Memory B cell (primary cell): ENCODE measurements at regions not wholly inside any gene's neighbourhood (a gene's known extent, or its start where the extent isn't known, plus 50 kb on each side); places are given as distances from the start of the nearest gene placed in this dataset.

ENCODE experiments used
- ATAC-seq: fragments of 150-1000 bp; cut with Tn5 transposase; 2 replicates; pipeline ENCODE4 v1.10.0; 2021; ENCODE audit warnings: low read depth, mild to moderate bottlenecking, moderate library complexity
- DNase-seq, 2 donors: peaks; one replicate each; pipeline ENCODE4 v3.0.0; 2022; ENCODE audit warnings: low spot score in 2 of 2
- H3K27ac Mint-ChIP-seq: one replicate; pipeline ENCODE4 v1.8.0; 2022; ENCODE audit warnings: mild to moderate bottlenecking, moderate library complexity, mixed read lengths
- H3K27me3 Mint-ChIP-seq: one replicate; pipeline ENCODE4 v1.8.0; 2022; ENCODE audit warnings: mixed read lengths
- H3K36me3 Mint-ChIP-seq: one replicate; pipeline ENCODE4 v1.8.0; 2022; ENCODE audit warnings: mild to moderate bottlenecking, mixed read lengths
- H3K4me1 Mint-ChIP-seq: one replicate; pipeline ENCODE4 v1.8.0; 2022; ENCODE audit warnings: mixed read lengths
- H3K4me3 Mint-ChIP-seq: one replicate; pipeline ENCODE4 v1.8.0; 2022; ENCODE audit warnings: mild to moderate bottlenecking, moderate library complexity, mixed read lengths
- H3K9me3 Mint-ChIP-seq: one replicate; pipeline ENCODE4 v1.8.0; 2022; ENCODE audit warnings: mixed read lengths

DNA sequence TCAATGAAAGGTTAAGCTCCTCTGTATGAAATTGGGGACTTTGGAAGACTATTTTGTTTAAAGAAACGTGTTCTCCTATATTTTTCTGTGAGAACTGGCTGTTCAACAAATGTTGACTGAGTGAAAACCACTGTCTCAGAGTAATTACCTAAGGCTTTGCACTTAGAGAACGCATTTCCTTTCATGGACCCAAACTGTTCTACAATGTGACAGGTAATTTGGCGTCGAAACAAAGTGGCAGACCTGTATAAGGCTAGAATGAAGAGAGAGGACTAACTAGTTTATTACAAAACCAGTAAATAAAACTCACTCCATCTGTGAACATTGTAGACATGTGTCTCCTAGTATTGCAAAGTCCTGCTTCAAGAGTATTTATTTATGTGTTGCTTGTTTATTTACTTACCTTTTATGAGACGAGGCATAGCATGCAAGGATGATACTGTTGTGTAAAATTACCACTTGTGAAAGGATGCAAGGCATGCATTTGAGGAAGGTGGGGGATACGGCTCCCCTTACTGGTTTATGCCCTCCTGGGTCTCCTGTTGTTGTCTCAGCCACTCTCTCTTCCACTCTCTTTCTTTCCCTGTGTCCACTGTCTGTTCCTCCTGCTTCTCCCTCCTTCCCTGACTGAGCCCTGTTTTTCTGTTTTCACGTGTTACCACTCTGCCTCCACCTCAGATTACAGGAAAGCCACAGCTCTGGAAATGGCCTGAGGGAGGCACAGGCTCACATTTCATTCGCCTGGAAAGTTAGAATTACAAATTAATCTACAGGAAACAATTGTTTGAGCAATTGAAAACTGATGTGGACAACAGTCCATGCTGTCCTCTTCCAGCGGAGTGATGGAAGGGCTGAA, 444.0 kb upstream of the ZNF608 start:
- no peak for DNase-seq
- Mint-ChIP-seq H3K27me3 (no peaks in the 10 kb centered on the region), H3K36me3 (no peaks in the 10 kb centered on the region), H3K4me3 (no peak overlapping the region), H3K4me1 (peaks cover 12% of the 10 kb centered on the region), H3K27ac (no peak overlapping the region), H3K9me3 (no peaks in the 10 kb centered on the region)
- no peak for ATAC-seq

DNA sequence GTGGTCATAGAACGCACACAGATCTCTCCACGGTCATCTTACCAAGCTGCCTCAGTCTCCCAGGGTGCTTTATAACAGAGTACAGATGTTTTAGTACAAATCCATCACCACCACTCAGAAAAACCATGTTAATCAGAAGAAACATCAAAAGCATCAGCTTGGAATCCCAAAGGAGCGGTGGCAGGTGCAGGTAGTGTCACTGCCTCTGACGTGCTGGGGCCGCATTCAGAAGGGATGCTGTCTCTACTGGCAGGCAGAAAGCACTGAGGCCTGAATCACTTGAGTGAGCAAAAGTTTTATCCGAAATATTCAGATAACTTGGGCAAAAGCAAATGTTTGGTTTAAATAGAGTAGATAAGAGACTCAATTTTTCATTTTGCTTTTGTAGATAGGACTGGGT, 448.4 kb upstream of the ZNF608 start:
- no peaks in the 10 kb centered on the region for H3K9me3 Mint-ChIP-seq
- H3K36me3 Mint-ChIP-seq = no peaks in the 10 kb centered on the region
- no peak overlapping the region for H3K27ac Mint-ChIP-seq
- no peaks in the 10 kb centered on the region for H3K27me3 Mint-ChIP-seq
- H3K4me1 Mint-ChIP-seq = peaks cover 8% of the 10 kb centered on the region
- ATAC-seq (no peak), DNase-seq (no peak)
- H3K4me3 Mint-ChIP-seq = no peak overlapping the region

DNA sequence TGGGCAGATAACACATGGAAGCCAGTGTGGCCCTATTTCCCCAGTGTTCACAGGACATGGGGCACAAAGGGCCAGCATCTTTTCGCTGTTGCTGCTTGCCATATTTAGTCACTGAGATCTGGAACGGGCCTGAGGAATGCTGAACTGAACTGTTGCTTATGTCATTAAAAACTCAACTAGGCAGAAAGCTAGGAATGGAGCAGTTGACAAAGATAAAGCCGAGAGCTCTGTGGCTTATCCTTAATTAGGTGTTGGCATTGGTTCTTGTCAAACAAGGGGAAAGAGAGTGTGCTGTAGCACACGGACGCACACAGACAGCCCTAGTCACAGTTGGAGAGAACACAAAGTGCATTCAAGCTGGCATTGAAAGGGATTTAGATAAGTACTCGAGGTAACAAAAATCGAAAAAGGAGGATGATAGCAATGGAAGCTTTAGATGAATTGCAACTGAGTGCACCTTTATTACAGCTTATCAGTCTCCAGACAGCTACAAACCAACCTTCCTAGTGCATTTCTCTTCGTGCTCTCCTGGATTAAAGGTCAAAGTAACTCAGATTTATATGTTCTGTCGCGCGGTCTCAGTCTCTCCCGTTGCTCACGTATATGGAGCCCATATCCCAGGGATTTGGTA, 450.2 kb upstream of the ZNF608 start:
- ATAC-seq = no peak

DNA sequence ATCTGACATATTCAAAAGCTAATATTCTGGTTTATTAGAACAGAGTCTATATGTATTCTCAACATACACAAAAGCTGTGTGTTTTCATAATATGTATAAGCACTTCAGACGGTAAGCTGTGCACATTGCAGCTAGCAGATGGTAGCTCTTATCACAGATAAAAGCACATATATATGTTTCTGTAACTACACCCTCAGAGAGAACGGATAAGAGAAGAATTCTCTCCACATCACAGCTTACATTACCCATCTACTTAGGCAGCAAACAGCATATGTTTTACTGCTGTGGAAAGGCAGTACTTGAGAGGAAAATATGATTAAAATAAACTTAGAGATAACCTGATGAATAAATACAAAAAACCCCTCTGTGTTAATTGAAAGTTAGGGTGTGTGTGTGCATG, 450.9 kb upstream of the ZNF608 start:
- H3K9me3 Mint-ChIP-seq = no peaks in the 10 kb centered on the region
- DNase-seq = no peak
- H3K27me3 Mint-ChIP-seq = no peaks in the 10 kb centered on the region
- ATAC-seq = no peak
- H3K36me3 Mint-ChIP-seq = no peaks in the 10 kb centered on the region
- H3K4me1 Mint-ChIP-seq = peaks cover 6% of the 10 kb centered on the region
- H3K4me3 Mint-ChIP-seq = no peak overlapping the region
- no peak overlapping the region for H3K27ac Mint-ChIP-seq

More for the DNA sequence above, 450.2 kb upstream of the ZNF608 start:
- Mint-ChIP-seq H3K9me3 (no peaks in the 10 kb centered on the region), H3K4me3 (no peak overlapping the region), H3K27me3 (no peaks in the 10 kb centered on the region), H3K4me1 (peaks cover 9% of the 10 kb centered on the region), H3K36me3 (no peaks in the 10 kb centered on the region), H3K27ac (no peak overlapping the region)
- no peak for DNase-seq

DNA sequence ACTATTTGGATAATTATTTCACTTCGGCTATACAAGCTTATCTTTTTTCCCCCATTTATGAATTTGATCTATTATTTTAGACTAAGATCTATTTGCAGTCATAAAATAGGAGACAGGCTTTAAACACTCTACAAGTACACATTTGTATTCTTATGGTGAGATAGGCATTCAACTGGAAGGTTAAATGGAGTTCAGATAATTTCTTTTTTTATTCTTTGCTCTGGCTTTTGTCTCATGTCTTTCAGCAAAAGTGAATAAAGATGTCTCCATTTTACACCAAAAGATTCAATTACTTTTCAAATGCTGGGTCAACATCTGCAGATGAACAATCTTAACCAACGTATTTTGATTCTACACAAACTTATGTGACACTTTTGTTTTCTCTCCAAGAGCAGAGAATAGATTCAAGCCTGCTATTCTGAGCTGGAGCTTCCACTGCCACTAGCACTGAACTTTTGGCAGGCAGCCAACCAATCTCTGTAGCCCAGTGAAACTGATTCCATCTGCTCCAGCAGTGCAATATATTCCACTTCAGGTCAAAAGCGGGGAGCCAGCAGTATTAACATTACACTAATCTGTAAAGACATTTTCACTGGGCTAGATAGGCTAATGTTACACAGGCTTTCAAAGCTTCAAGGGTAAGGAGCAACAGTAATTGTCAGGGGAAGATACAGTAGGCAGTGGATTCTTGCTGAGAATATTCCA, 452.0 kb upstream of the ZNF608 start:
- Mint-ChIP-seq H3K4me1 (peaks cover 6% of the 10 kb centered on the region), H3K36me3 (no peaks in the 10 kb centered on the region), H3K4me3 (no peak overlapping the region), H3K27ac (no peak overlapping the region), H3K27me3 (no peaks in the 10 kb centered on the region), H3K9me3 (no peaks in the 10 kb centered on the region)
- no peak for DNase-seq
- no peak for ATAC-seq

DNA sequence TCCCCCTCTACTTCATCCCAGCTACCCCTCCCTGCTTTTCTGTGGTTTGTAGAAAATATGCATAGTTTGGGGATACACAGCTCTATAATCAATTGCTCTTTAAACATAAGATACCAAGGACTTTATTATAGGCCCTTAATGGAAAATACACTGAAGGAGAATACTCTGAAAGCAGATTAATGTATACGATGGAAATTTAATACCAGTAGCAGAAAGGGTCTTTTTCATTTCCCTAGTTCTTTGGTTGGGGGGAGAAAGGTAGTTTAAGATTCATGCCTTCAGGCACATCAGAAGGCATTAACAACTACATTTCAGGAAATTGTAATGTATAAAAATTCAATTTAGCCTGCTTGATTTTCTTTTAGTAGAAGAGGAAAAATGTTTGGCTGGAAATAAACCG, 452.9 kb upstream of the ZNF608 start:
- DNase-seq (no peak), ATAC-seq (no peak)
- Mint-ChIP-seq H3K36me3 (no peaks in the 10 kb centered on the region), H3K27ac (no peak overlapping the region), H3K27me3 (no peaks in the 10 kb centered on the region), H3K4me3 (no peak overlapping the region), H3K9me3 (no peaks in the 10 kb centered on the region), H3K4me1 (peaks cover 6% of the 10 kb centered on the region)

DNA sequence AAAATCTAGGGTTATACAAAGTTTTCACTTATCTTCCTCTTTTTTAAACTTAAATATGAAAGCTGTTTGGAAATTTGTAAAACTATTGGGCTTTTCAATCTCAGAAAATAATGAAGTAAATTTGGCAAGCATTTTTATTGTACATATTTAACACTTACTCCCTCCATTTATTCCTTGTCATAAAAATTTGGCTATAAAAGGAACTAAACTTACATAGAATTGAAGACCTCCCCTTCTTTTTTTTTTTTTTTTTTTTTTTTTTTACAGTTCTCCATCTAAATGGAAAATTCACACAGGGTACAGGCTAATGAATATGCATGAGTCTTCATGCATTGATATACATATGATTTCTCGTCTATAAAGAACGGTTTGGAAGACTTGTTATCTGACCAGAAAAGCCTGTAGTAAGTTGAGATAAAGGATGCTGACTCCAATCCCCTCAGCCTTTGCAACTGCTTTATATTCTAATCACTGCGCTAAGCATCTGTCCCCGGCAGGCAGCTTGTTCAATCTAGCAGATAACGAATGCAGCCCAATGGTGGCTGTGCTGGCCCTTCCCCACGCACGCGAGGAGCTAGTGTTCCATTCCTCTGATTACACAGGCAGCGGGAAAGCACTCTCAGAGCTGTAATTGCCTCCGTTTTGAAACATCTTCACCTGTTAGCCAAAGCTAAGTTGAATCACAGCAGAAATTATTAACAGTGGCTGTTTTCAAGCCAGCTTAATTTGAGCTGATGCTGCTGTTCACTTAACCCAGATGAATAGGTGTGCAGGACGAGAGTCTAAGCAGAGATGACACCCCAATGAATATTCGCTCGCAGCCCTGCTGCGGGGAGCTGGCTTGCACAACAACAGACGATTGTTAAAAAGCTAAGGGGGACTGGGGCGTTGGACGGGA, 453.8 kb upstream of the ZNF608 start:
- Mint-ChIP-seq H3K4me3 (peak overlapping the region; percentile 81), H3K4me1 (peaks cover 6% of the 10 kb centered on the region), H3K27me3 (no peaks in the 10 kb centered on the region), H3K36me3 (no peaks in the 10 kb centered on the region), H3K27ac (peak overlapping the region; percentile 62), H3K9me3 (no peaks in the 10 kb centered on the region)
- DNase-seq = no peak
- ATAC-seq = peak; percentile 62

DNA sequence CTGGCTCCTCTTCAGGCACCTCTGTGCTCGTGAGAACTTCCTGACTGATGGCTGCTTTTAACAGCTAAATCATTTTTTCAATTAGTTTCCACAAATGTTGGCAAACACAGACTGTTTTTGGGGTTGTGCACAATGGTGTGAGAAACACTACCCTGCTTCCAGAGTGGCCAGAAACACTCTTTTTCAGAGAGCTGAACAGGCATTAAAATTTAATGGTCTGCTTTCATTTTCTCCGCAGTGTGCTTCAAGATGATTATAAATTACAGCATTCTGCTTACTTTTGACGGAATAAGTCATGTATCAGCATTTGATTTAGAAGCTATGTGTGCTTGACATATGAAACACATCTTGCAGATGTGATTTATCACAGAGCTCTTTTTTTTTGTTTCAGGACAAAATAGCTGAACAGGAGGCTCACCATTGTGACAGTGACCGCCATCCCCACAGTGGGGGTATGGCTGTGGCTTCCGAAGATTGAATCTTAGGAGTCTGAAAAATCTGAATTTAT, 454.5 kb upstream of the ZNF608 start:
- Mint-ChIP-seq H3K9me3 (no peaks in the 10 kb centered on the region), H3K36me3 (no peaks in the 10 kb centered on the region), H3K4me3 (peak overlapping the region; percentile 81), H3K4me1 (peaks cover 8% of the 10 kb centered on the region), H3K27ac (peak overlapping the region; percentile 62), H3K27me3 (no peaks in the 10 kb centered on the region)
- no peak for ATAC-seq
- no peak for DNase-seq

DNA sequence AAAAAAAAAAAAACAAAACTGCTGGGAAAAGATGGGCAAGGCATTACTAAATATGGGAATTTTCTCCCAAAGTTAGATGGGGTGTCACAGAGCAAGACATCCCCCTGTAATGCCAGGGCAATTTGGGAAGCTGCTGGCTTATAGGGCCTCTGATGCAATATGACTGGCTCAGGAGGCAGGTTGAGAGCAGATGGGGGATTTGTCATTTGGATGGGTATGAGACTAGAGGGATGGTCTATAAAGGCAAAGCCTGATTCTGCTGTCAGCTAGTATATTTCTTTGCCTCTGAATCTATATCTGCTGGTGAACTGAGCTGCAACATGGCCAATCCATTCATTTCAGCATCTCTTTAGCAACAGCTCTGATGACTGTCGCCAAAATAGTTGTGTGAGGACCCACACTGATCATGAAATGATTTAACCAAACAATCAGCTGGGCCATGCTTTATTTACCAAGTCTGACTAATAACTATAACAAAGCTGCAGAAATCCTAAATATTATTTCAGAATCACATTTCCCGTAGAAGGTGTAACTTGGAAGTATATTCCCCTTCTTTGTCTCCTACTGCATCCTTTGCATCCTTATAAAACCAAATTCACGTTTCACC, 455.1 kb upstream of the ZNF608 start:
- H3K27me3 Mint-ChIP-seq = no peaks in the 10 kb centered on the region

DNA sequence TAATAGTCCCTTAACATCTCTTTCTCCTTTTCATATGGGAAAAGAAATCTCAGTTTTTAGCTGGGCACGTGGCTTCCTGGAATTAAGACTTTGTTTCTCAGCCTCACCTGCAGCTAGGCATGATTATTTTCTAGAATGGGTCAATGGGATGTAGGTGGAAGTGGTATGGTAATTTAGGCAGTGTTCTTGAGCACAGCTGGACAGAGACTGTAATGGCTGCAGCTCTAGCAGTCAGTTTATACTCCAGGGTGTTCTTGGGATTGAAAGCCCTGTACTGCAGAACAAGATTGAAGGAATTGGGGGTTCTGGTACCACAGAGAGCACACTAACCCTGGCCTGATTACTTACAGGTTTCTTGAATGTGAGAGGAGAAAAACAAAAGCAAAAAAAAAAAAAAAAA, 455.9 kb upstream of the ZNF608 start:
- Mint-ChIP-seq H3K4me3 (no peak overlapping the region), H3K4me1 (peaks cover 8% of the 10 kb centered on the region), H3K27ac (no peak overlapping the region), H3K36me3 (no peaks in the 10 kb centered on the region), H3K9me3 (no peaks in the 10 kb centered on the region), H3K27me3 (no peaks in the 10 kb centered on the region)
- ATAC-seq = no peak
- no peak for DNase-seq

More for the DNA sequence above, 455.1 kb upstream of the ZNF608 start:
- no peak for ATAC-seq
- peaks cover 8% of the 10 kb centered on the region for H3K4me1 Mint-ChIP-seq
- H3K36me3 Mint-ChIP-seq = no peaks in the 10 kb centered on the region
- H3K9me3 Mint-ChIP-seq = no peaks in the 10 kb centered on the region
- no peak overlapping the region for H3K4me3 Mint-ChIP-seq
- no peak for DNase-seq
- H3K27ac Mint-ChIP-seq = no peak overlapping the region

DNA sequence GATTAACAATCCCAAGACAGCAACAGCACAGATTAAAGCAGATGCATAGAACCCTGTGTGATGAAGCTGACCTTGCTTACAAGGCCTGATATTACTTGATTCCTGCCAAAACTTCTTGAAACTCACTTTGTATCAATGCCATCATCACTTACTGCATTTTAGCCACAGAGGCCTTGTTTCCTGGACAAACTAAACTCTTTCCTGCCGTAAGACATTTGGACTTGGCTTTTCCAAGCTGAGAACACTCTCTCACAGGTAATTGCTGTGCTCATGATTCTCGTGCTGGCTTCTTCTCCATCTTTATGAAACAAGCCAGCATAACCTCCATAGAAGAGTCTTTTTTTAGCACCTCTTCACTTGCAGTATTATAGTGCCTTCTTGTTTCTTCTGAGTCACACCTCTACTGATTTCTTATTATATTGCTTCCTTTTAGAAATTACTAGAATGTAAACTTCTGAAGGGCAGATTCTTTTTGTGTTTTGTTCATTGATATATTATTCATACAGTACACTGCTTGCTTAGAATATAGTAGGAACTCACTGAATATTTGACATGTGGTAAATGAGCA, 456.5 kb upstream of the ZNF608 start:
- Mint-ChIP-seq H3K27ac (no peak overlapping the region), H3K4me1 (peaks cover 8% of the 10 kb centered on the region), H3K4me3 (no peak overlapping the region), H3K9me3 (no peaks in the 10 kb centered on the region), H3K36me3 (no peaks in the 10 kb centered on the region), H3K27me3 (no peaks in the 10 kb centered on the region)
- no peak for ATAC-seq
- DNase-seq = no peak

DNA sequence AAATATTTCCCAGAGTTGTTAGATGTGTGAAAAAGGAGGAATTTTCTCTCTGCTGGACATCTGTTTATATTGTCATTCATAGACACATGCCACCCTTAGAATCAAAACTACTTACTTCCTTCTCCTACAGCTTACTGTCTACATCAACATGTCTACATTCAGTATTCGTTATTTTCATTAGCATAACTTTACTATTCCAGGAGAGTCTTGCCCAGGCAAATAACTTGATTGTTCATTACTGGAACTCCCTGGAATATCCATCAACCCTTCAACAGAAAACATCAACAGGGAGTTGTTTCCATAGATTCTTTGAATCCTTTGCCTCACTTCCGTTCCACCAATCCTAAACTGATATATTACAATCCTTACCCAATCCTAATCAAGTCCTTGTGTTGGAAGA, 457.5 kb upstream of the ZNF608 start:
- H3K36me3 Mint-ChIP-seq = no peaks in the 10 kb centered on the region
- peaks cover 8% of the 10 kb centered on the region for H3K4me1 Mint-ChIP-seq
- H3K9me3 Mint-ChIP-seq = no peaks in the 10 kb centered on the region
- ATAC-seq (no peak), DNase-seq (no peak)
- no peaks in the 10 kb centered on the region for H3K27me3 Mint-ChIP-seq
- H3K27ac Mint-ChIP-seq = no peak overlapping the region
- H3K4me3 Mint-ChIP-seq = no peak overlapping the region
